HG03439 (cell line): ENCODE measurements at regions not wholly inside any gene's neighbourhood (a gene's known extent, or its start where the extent isn't known, plus 50 kb on each side); places are given as distances from the start of the nearest gene placed in this dataset.
"Not testable (repeated sequence)": the region's sequence is repeated elsewhere in the genome, so short reads cannot be mapped to it uniquely, and the experiment has no call there.

Experiments
- ATAC-seq: cut with Tn5 transposase; IDR thresholded peaks from one replicate; pipeline ENCODE4 v1.9.1; 2021; ENCODE audit warnings: mild to moderate bottlenecking, moderate library complexity; ENCODE audit not compliant: unreplicated experiment

DNA sequence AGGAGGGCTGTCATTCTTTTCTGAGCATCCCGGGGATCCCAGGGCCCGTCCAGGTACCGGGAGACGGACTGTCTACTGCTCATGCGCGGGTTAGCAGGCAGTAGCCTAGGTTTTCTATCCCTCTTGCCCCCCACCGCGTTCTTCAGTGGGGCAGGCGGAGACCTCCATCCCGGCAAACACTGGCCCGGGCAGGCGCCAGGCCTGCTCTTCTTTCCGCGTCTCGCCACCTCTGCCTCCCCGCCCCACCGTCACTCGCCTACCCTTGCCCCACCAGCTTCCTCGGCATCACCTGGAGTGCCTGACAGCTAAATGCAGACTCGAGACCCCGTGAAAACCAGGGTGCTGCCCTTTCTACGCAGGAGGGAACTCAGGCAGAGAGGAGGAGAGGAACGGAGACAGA lies 1937.7 kb upstream of the DEFB115 start:
- ATAC-seq = no peak

DNA sequence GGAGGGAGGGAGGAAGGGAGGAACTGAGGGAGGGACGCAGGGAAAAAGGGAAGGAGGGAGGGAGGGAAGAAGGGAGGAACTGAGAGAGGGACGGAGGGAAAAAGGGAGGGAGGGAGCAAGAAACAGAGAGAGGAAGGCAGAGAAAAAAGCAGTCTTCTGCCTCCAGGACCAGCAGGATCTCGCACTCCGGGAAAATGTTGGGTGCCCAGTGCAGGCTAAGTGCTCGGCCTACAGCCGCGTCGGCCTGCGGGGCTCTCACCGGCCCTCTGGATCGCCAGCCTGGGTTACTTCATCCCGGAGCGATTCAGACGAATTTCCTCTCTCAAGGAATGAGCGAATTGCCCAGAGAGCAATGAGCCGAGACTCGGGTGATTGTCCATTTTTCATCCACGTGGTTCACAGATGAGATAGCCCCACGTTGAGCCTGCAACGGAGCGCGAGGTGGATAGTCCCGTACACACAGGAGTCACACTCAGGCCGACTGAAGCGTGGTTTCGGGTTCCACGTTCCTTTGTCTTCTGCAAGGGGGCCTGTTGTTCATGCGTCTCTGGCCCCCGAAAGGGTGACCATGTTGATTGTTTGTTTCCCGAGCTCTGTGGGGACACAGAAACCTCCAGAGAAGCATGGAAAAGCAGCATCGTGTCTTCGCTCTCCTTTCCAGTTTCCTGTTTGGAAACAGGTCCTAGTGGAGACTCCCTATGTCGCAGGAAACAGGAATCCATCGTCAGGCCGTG lies 1937.1 kb upstream of the DEFB115 start:
- ATAC-seq = not testable (repeated sequence)

DNA sequence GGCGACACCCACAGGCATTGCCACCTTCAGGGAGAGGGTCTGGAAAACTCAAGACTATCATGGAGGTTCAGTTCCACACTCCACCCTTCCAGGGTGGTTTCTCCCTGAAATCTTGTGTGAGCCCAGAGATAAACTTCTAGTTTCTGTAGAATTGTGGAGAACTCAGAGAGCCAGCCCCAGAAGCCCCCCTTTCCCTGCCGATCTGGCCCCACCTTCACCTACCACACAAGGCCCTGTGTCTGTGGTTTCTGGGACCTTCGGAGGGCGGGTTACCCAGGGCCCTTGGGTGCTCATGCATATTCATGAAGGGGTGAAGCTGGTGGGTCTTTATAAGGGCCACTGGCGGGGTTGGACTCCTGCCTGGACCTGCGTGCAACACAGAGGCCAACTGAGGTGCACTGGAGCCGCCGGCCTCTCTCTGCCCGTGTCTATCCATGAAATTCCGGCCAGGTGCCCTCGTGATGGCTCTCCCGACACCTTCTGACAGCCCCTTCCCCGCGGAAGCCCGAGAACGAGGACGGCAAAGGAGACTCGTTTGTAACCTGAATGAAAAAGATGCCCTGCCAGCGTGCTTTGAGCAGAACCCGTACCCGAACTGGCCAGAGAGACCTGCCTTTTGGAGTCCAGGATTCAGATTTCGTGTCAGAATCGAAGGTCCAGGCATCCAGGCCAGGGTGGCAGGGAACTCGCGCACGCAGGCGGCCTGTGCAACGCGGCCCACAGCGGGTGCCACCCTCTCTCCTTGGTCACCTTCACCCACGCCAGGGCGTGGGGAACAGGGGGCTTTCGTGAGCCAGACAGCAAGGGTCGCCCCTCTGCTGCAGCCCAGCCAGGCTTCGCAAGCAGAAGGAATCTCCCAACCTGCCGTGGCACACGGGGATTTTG lies 1933.6 kb upstream of the DEFB115 start:
- ATAC-seq = not testable (repeated sequence)

DNA sequence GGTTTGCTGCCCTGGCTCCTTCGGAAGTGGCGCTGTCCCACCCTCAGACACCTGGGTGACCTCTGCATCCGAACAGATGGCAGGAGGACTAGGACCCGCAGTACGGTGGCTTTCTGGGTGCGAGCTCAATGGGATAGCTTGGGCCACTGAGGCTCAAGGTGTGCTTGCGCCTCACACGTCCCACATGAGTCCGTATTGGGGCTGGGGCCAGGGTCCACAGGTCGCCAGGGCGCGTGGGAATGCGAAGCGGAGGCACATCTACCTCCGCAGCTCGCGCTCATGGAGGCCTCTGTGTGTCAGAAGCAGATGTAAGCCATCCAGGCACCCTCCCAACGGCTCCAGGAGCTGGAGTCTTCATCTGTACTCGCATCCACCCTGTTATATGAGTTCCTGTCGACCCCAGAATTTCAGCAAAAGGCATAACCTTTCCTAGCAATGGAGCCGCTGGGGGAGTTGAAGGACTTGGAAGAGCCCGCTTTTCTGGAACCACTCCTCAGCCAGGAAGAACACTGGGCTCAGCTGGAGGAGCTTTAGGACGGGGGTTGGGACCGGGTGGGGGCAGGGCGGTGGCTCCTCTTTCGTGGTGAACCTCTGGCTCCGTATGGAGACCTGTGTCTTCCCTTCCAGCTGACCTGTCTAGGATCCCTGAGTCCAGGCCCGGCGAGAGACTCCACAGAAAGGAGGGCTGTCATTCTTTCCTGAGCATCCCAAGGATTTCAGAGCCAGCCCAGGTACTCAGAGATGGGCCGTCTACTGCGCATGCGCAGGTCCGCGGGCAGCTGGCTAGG lies 1932.8 kb upstream of the DEFB115 start:
- not testable (repeated sequence) for ATAC-seq

DNA sequence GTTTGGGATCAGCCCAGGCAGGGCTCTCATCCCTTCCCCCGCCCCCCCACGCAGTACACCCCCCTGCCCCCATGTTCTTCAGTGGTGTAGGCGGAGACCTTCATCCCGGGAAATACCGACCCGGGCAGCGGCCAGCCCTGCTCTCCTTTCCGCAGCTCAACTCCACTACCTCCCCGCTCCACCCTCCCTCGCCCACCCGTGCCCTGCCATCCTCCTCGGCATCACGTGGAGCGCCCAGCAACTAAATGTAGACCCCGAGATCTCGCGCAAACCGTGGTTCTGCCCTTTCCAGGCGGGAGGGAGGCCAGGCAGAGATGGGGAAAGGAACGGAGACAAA lies 1932.2 kb upstream of the DEFB115 start:
- no peak for ATAC-seq

DNA sequence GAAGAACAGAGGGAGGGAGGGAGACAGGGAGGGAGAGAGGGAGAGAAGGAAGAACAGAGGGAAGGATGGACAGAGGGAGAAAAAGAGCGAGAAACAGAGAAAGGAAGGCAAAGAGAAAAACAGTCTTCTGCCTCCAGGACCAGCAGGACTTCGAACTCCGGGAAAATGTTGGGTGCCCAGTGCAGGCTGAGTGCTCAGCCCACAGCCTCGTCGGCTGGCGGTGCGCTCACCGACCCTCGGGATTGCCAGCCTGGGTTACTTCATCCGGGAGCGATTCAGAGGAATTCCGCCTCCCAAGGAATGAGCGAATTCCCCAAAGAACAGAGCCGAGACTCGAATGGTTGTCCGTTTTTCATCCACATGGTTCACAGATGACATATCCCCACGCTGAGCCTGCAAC lies 1931.7 kb upstream of the DEFB115 start:
- not testable (repeated sequence) for ATAC-seq

DNA sequence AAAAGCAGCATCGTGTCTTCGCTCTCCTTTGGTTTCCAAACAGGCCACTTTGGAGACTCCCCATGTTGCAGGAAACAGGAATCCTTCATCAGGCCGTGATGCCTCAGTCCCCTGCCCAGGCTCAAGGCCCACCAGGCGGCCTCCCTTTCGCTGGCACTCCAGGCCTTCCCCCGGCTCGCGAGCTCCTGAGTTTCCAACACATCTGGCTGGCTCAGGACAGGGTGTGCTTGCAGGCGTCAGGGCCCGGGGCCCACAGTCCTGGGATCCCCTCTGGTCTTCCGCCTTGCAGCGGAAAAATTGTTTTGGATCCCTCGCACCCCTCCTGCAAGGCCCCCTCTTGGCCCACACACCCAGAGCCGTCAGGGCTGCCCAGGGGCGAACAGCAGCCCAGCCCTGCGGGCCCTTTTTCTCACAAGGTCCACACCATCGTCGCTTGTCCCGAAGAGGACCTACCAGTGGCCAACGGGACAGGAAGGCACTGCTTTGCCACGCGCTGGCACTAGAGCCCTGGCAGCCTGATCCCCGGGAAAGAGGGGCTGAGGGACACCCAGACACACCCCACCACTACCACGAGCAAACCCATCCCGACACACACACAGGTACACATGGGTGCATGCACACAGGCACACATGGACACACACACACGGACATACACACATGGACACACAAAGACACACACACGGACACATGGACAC lies 1930.9 kb upstream of the DEFB115 start:
- no peak for ATAC-seq

DNA sequence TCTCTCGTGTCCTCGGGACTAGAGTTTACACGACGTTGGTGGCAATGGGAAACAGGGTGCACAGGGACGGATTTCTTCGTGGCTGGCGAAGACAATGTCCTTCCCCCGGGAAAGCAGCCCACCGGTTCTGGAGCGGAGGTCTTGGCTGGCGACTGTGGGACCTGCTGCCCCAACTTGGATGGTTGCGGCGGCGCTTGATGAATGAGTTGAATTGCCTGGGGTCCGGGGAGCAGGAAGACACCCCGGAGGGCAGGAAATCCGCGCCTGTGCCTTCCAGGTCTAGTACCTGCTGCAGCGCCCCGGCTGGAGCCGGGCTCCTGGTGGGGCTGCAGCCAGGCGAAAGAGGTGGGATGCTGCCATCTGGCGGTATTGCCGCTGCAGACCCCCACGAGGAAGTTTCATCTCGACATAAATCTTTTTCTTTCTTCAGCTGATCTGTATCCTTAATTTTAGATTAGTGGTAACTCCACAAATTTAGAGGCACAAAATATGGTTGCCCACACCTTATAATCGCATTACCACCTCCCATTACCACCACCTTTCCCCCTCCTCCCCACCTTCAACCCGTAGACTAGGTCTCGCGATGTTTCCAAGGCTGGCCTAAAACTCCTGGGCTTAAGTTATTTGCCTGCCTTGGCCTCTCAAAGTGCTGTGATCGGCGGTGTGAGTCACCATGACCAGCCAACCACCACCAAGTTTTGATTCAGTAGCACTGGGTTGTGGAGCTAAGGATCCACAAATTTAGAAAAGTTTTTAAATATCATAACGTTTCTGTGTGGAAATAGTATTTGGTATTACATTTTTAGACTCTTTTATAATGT lies 1929.7 kb upstream of the DEFB115 start:
- ATAC-seq = not testable (repeated sequence)

DNA sequence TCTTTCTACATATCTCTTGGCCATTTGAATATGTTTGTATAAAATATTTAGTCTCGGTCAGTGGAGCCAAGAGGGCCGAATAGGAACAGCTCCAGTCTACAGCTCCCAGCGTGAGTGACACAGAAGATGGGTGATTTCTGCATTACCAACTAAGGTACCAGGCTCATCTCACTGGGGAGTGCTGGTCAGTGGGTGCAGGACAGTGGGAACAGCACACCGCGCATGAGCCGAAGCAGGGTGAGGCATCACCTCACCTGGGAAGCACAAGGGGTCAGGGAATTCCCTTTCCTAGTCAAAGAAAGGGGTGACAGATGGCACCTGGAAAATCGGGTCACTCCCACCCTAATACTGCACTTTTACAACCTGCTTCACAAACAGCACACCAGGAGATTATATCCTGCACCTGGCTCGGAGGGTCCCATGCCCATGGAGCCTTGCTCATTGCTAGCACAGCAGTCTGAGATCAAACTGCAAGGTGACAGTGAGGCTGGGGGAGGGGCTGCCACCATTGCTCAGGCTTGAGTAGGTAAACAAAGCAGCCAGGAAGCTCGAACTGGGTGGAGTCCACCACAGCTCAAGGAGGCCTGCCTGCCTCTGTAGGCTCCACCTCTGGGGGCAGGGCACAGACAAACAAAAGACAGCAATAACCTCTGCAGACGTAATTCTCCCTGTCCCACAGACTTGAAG lies 1926.9 kb upstream of the DEFB115 start:
- ATAC-seq = not testable (repeated sequence)

DNA sequence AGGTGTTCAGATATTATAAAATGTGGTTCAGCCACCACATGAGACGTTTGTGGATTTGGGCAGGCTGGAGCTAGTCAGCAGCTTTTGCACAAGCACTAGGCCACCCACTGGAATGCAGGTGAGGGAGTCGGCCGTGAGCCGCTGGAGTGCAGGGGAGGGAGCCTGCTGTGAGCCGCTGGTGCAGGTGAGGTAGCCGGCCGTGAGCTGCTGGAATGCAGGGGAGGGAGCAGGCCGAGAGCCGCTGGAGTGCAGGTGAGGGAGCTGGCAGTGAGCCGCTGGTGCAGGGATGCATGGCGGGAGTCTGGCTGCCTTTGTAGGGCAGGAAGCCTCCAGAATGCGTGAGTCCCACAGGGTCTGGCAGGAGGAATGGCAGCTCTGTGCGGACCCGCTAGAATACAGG lies 1907.6 kb upstream of the DEFB115 start:
- ATAC-seq = no peak

DNA sequence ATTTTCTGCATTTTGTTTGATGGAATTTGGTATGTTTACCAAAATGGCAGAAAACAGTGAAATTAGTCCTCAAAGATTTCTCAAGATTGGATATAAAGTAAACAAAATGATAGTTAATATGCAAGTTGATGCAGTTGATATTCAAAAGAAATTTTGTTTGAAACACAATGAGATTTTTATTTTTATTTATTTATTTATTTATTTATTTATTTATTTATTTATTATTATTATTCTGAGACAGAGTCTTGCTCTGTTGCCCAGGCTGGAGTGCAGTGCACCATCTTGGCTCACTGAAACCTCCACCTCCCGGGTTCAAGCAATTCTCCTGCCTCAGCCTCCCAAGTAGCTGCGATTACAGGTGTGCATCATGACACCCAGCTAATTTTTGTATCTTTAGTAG lies 1881.5 kb upstream of the DEFB115 start:
- ATAC-seq = not testable (repeated sequence)

DNA sequence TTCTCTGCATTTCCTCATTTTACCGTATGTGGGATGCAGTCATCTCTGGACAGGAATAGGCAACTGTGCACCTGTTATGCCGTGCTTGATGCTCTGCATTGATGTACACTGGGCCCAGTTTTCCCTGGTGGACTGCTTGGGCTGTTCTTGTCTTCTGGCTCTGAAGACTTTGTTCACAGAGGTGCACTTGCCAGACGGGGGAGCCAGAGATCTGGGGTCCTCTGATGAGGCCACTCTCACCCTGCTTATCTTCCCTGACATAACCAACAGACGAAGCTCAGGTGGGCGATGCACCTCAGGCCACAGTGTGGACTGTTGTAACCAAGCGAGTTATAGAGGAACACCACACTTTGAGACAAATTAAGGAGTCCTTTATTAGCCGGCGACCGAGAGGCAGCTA lies 1864.6 kb upstream of the DEFB115 start:
- ATAC-seq = not testable (repeated sequence)

DNA sequence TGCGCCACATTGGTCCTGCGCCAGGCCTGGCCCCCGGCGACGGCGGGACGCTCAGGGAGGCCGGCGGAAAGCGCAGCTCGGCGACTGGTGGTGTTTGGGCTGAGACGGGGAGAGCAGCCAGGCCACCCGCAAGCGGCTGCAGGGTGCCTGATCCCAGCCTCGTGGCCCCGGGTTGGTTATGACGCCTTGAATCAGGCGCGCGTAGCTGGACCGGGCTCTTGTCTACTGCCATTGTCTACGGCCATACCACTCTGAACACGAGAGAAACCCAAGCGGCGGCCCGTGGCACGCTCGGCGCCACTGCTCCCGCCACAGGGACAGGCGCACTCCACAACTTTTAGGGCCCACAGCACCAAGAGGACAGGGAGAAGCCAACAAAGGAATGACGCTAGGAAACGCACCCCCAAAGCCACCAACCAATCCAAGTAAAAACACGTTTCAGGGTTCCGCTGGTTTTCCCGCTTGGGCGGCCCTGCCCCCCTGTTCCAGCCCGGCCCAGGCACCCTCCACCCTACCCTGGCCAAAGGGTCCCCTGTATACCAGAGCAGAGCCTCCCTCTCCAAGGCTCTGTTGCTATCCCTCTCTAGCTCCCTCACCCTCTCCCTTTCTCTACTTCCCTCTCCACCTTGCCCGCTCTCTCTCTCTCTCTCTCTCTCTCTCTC lies 1849.3 kb upstream of the DEFB115 start:
- no peak for ATAC-seq

DNA sequence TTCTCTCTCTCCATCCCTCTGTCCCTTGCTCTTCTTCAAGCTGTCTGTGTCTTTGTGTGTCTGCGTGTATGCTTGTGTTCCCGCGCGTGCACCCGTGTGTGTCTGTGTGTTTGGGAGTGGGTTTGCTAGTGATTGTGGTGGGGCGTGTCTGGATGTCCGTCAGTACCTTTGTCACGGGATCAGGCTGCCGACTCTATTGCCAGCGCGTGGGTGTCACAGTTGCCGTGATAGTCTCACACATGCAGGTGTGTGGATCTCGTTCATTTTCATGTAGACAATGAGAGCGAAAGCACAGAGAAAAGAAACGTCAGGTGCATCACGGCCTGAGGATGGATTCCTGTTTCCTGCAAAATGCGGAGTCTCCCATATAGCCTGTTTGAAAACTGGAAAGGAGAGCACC lies 1848.8 kb upstream of the DEFB115 start:
- not testable (repeated sequence) for ATAC-seq

DNA sequence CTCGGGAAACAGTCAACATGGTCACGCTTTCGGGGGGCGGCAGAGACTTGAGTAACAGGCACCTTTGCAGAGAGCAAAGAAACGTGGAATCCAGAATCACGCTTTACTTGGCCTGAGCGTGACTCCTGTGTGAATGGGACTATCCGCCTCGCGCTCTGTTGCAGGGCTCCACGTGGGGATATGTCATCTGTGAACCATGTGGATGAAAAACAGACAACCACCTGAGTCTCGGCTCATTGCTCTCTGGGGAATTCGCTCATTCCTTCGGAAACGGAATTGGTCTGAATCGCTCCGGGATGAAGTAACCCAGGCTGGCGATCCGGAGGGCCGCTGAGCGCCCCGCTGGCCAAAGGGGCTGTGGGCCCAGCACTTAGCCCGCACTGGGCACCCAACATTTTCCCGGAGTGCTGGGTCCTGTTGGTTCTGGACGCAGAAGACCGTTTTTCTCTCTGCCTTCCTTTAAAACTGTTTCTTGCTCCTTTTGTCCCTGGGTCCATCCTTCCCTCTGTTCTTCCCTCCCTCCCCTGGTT lies 1848.2 kb upstream of the DEFB115 start:
- not testable (repeated sequence) for ATAC-seq

DNA sequence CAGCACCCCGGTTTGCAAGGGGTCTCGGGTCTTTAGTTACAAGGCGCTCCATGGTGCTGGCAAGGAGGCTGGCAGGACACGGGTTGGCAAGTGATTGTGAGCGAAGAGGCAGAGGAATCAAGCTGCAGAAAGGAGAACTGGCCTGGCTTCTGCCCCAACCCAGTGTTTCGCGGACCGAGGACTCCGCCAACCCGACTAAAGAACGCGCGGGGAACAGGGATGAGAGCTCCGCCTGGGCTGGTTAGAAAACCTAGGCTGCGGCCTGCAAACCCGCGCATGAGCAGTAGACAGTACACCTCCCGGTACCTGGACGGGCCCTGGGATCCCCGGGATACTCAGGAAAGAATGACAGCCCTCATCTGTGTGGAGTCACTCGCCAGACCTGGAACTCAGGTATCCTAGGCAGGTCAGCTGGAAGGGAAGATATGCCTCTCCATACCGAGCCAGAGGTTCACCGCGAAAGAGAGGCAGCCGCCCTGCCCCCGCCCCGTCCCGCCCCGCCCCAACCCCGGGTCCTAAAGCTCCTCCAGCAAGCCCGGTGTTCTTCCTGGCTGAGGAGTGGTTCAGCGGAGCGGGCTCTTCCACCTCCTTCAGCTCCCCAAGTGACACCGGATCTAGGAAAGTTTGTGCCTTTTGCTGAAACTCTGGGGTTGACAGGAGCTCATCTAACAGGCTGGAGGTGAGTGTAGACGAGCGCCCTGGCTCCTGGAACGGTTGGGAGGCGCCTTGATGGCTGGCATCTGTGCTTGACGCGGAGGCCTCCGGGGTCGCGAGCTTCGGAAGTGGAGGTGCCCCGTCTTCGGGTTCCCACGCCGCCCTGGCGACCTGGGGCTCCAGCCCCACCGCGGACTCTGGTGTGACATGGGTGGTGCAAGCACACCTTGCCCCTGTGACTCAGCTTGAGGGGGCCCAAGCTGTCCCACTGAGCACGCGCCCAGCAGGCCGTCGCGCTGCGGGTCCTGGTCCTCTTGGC lies 1847.3 kb upstream of the DEFB115 start:
- ATAC-seq = no peak

DNA sequence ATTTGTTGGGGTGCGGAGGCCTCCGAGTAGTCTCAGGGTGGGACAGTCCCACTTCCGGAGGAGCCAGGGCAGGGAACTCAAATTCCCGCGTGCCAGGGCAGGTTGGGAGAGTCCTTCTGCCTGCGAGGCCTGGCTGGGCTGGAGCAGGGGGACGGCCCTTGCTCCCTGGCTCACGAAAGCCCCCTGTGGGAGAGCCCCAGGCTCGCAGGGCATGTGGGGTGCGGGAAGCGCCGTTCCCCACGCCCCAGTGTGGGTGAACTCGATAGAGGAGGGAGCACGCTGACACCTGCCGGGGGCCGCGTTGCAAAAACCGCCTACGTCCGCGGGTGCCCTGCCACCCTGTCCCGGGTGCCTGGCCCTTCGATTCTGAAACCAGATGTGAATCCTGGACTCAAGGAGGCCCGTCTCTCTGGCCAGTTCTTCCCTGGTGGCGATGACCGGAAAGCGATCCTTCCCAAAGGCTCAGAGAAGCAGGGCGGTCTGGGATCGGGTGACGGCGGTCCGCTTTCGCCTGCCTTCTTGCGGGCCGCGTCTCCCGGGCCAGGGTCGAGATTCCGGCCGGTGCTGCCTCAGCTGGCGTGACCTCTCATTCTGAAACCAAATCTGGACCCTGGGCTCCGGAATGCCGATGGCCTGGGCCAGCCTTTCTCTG lies 1846.5 kb upstream of the DEFB115 start:
- no peak for ATAC-seq
